HFFc6 (cell line): ENCODE measurements at regions not wholly inside any gene's neighbourhood (a gene's known extent, or its start where the extent isn't known, plus 50 kb on each side); places are given as distances from the start of the nearest gene placed in this dataset.

Source experiments
- DNase-seq: peaks from one replicate; pipeline ENCODE4 v3.0.0-alpha.2; 2018
- H3K27ac Mint-ChIP-seq: 2 replicates; pipeline ENCODE4 v1.8.0; 2020; ENCODE audit warnings: mild to moderate bottlenecking, mixed read lengths
- H3K27me3 Mint-ChIP-seq: 2 replicates; pipeline ENCODE4 v1.8.0; 2021; ENCODE audit warnings: mild to moderate bottlenecking, moderate library complexity, mixed read lengths; ENCODE audit not compliant: insufficient read depth
- H3K36me3 Mint-ChIP-seq: 2 replicates; pipeline ENCODE4 v1.8.0; 2021; ENCODE audit warnings: low read depth, mixed read lengths
- H3K4me1 Mint-ChIP-seq: 2 replicates; pipeline ENCODE4 v1.8.0; 2020; ENCODE audit warnings: low read depth, mixed read lengths
- H3K4me3 Mint-ChIP-seq: 2 replicates; pipeline ENCODE4 v1.8.0; 2020; ENCODE audit warnings: mild to moderate bottlenecking, moderate library complexity, mixed read lengths
- H3K9me3 Mint-ChIP-seq: 2 replicates; pipeline ENCODE4 v1.8.0; 2020; ENCODE audit warnings: mild to moderate bottlenecking, mixed read lengths
- TF ChIP-seq, protein P1 (sequence below): fragments of 200-600 bp; sonication (generic); IDR thresholded peaks from 2 replicates; pipeline ENCODE4 v1.5.0; 2021; ENCODE audit warnings: antibody characterized with exemption, mild to moderate bottlenecking

- Mint-ChIP-seq H3K4me1 (no peaks in the 10 kb centered on the region), H3K36me3 (no peaks in the 10 kb centered on the region), H3K27ac (no peak overlapping the region), H3K4me3 (no peak overlapping the region), H3K27me3 (no peaks in the 10 kb centered on the region), H3K9me3 (no peaks in the 10 kb centered on the region)
- no peak for DNase-seq
- TF ChIP-seq, protein P1, sequence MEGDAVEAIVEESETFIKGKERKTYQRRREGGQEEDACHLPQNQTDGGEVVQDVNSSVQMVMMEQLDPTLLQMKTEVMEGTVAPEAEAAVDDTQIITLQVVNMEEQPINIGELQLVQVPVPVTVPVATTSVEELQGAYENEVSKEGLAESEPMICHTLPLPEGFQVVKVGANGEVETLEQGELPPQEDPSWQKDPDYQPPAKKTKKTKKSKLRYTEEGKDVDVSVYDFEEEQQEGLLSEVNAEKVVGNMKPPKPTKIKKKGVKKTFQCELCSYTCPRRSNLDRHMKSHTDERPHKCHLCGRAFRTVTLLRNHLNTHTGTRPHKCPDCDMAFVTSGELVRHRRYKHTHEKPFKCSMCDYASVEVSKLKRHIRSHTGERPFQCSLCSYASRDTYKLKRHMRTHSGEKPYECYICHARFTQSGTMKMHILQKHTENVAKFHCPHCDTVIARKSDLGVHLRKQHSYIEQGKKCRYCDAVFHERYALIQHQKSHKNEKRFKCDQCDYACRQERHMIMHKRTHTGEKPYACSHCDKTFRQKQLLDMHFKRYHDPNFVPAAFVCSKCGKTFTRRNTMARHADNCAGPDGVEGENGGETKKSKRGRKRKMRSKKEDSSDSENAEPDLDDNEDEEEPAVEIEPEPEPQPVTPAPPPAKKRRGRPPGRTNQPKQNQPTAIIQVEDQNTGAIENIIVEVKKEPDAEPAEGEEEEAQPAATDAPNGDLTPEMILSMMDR: no peak
Observed at GRCh38 chr4:174170906-174171305, 112.6 kb downstream of the FBXO8 start.

DNA sequence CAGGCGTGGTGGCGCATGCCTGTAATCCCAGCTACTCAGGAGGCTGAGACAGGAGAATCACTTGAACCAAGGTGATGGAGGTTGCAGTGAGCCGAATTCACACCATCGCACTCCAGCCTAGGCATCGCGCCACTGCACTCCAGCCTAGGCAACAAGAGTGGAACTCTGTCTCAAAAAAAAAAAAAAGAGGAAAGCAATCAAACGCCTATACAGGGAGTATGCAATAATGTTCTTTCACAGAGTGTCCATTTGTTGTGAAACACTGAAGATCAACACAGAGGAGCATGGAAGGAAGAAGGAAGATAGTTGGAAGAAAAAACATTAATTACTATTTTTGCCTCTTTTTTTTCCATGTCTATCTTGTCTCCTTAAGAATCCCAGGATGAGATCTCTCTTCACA lies 113.4 kb downstream of the FBXO8 start:
- Mint-ChIP-seq H3K4me1 (no peaks in the 10 kb centered on the region), H3K9me3 (no peaks in the 10 kb centered on the region), H3K27me3 (no peaks in the 10 kb centered on the region; the same call in 1 of the 2 replicates), H3K27ac (no peak overlapping the region), H3K4me3 (no peak overlapping the region), H3K36me3 (no peaks in the 10 kb centered on the region)
- no peak for DNase-seq
- TF ChIP-seq, protein P1: no peak

- Mint-ChIP-seq H3K27me3 (peaks cover 6% of the 10 kb centered on the region), H3K27ac (no peak overlapping the region), H3K36me3 (no peaks in the 10 kb centered on the region), H3K9me3 (no peaks in the 10 kb centered on the region), H3K4me1 (peaks cover 33% of the 10 kb centered on the region), H3K4me3 (no peak overlapping the region; the same call in 1 of the 2 replicates)
- DNase-seq: no peak
- TF ChIP-seq, protein P1: no peak
Observed at GRCh38 chr4:174157106-174157607, 126.3 kb downstream of the FBXO8 start.

DNA sequence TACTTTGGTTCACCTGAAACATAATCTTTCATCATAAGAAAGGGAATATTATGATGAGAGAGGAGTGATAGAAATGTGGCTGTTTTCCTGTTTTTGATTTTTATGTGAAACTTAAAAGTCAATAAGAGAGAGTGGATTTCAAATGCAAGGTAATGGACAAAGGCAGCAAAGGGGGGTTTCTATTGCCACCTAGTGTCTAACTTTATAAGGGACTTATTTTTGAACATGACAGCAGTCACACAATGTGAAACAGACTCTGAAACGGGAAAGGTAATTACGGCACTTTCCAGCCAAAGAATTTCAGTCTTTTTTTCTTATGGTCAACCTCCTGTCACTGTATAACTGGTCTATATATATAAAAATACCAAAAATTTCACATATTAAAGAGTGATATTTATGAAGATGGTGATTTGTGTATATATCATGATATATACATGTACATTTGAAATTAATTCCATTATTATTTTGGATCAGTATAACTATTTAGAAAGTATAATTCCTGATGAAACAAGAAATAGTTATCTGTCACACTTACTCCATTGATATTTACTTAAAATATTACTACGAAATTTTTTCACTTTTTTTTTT lies 127.1 kb downstream of the FBXO8 start:
- no peak overlapping the region for H3K27ac Mint-ChIP-seq
- H3K4me3 Mint-ChIP-seq: no peak overlapping the region
- H3K9me3 Mint-ChIP-seq: no peaks in the 10 kb centered on the region
- peaks cover 33% of the 10 kb centered on the region for H3K4me1 Mint-ChIP-seq
- TF ChIP-seq, protein P1: peak; percentile 80
- H3K27me3 Mint-ChIP-seq: peaks cover 6% of the 10 kb centered on the region
- DNase-seq: peak; percentile 24
- no peaks in the 10 kb centered on the region for H3K36me3 Mint-ChIP-seq

DNA sequence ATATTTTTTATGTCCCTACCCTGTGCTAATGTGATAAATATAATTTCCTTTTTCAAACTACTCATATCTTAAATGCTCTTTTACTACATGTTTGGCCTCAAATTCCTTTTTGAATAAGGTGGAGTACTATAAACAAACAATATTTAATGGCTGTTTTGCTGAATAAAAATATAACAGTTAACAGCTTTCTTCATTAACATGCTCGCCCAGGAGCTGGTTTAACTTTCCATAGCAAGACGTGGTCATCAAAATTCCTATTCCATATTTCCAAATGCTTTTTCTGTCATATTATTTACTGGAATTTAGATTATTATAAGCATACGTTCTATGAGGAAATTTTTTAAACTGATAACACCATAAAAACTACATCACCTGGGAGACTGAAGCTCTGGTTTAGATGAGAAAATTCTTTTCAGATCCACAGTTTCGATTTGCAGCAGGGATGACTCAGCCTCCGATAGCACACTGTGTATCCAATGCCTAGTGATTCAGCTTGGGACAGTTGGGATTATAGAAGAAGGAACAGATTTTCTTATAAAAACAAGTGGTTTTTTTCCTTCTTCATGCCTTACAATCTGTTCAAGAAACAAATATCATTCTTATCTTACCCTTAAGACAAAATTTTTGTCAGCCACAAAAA lies 129.1 kb downstream of the FBXO8 start:
- H3K36me3 Mint-ChIP-seq: no peaks in the 10 kb centered on the region
- peak overlapping the region; percentile 80 for H3K4me3 Mint-ChIP-seq
- no peaks in the 10 kb centered on the region for H3K9me3 Mint-ChIP-seq
- peaks cover 33% of the 10 kb centered on the region for H3K4me1 Mint-ChIP-seq
- peaks cover 6% of the 10 kb centered on the region for H3K27me3 Mint-ChIP-seq
- peak; percentile 35 for DNase-seq
- H3K27ac Mint-ChIP-seq: no peak overlapping the region
- TF ChIP-seq, protein P1: no peak
